ENCODE measurements at regions not wholly inside any gene's neighbourhood (a gene's known extent, or its start where the extent isn't known, plus 50 kb on each side); places are given as distances from the start of the nearest gene placed in this dataset.

GRCh38 chr3:167166594-167167253, 213.4 kb downstream of the ZBBX start:
- Histone ChIP-seq H3K27me3 (replicated peaks; ENCODE audit: insufficient read depth) (no peaks in the 10 kb centered on the region), H3K4me1 (ENCODE audit: control insufficient read depth in 1 of 2, low read depth in 2 of 2) (peaks cover 0 to 12% of the 10 kb centered on the region in 2 donors), H3K27ac (no peak overlapping the region), H3K36me3 (no peaks in the 10 kb centered on the region), H3K9me3 (no peaks in the 10 kb centered on the region), H3K4me3 (no peak overlapping the region)
- ATAC-seq (ENCODE audit: insufficient number of reproducible peaks, low FRiP score, low read depth) (no peak), DNase-seq (ENCODE audit: low spot score) (no peak)
- TF ChIP-seq CTCF (IDR thresholded peaks at IDR 0.05): no peak

- Histone ChIP-seq H3K27ac (no peak overlapping the region), H3K4me1 (ENCODE audit: control insufficient read depth in 1 of 2, low read depth in 2 of 2) (peaks cover 0 to 12% of the 10 kb centered on the region in 2 donors), H3K9me3 (no peaks in the 10 kb centered on the region), H3K27me3 (replicated peaks; ENCODE audit: insufficient read depth) (no peaks in the 10 kb centered on the region), H3K36me3 (no peaks in the 10 kb centered on the region), H3K4me3 (no peak overlapping the region)
- TF ChIP-seq CTCF (IDR thresholded peaks at IDR 0.05): no peak
- ATAC-seq (ENCODE audit: insufficient number of reproducible peaks, low FRiP score, low read depth): no peak
- DNase-seq (ENCODE audit: low spot score): no peak
Measured at GRCh38 chr3:167166012-167166411, 214.1 kb downstream of the ZBBX start.

DNA sequence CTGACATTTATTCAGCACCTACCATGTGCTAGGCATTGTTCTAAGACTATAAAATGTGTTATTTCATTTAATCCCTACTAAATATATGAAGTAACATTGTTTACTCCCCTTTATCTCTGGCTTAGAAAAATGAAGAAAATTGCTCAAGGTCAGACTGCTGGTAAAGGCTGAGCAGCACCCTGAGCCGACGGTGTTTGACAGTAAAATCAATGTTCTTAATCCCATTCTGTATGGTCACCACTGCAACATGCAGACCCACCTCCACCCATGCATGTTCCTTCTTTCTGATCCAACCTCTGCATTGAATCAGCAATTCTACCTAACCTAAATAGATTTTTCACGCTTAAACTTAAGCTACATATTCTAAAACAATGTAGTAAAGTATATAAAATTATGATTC, 216.5 kb downstream of the ZBBX start:
- no peaks in the 10 kb centered on the region for H3K27me3 ChIP-seq (replicated peaks; ENCODE audit: insufficient read depth)
- no peak overlapping the region for H3K4me3 ChIP-seq
- H3K9me3 ChIP-seq: no peaks in the 10 kb centered on the region
- H3K27ac ChIP-seq: no peak overlapping the region
- no peaks in the 10 kb centered on the region for H3K36me3 ChIP-seq
- ATAC-seq (ENCODE audit: insufficient number of reproducible peaks, low FRiP score, low read depth) (no peak), DNase-seq (ENCODE audit: low spot score) (no peak)
- peaks cover 0 to 12% of the 10 kb centered on the region in 2 donors for H3K4me1 ChIP-seq (ENCODE audit: control insufficient read depth in 1 of 2, low read depth in 2 of 2)
- TF ChIP-seq CTCF (IDR thresholded peaks at IDR 0.05): no peak

GRCh38 chr3:167162083-167162482, 218.0 kb downstream of the ZBBX start:
- H3K9me3 ChIP-seq: no peaks in the 10 kb centered on the region
- H3K4me1 ChIP-seq (ENCODE audit: control insufficient read depth in 1 of 2, low read depth in 2 of 2): peaks cover 0 to 10% of the 10 kb centered on the region in 2 donors
- no peak for TF ChIP-seq CTCF (IDR thresholded peaks at IDR 0.05)
- DNase-seq (ENCODE audit: low spot score) (no peak), ATAC-seq (ENCODE audit: insufficient number of reproducible peaks, low FRiP score, low read depth) (no peak)
- no peaks in the 10 kb centered on the region for H3K36me3 ChIP-seq
- H3K27me3 ChIP-seq (replicated peaks; ENCODE audit: insufficient read depth): no peaks in the 10 kb centered on the region
- no peak overlapping the region for H3K27ac ChIP-seq
- no peak overlapping the region for H3K4me3 ChIP-seq

- ATAC-seq (ENCODE audit: insufficient number of reproducible peaks, low FRiP score, low read depth) (no peak), DNase-seq (ENCODE audit: low spot score) (no peak)
- Histone ChIP-seq H3K4me1 (ENCODE audit: control insufficient read depth in 1 of 2, low read depth in 2 of 2) (no peaks in the 10 kb centered on the region), H3K4me3 (no peak overlapping the region), H3K9me3 (no peaks in the 10 kb centered on the region), H3K36me3 (no peaks in the 10 kb centered on the region), H3K27ac (no peak overlapping the region), H3K27me3 (replicated peaks; ENCODE audit: insufficient read depth) (no peaks in the 10 kb centered on the region)
- TF ChIP-seq CTCF (IDR thresholded peaks at IDR 0.05): no peak
Measured at GRCh38 chr3:167160781-167161180, 219.3 kb downstream of the ZBBX start.
